Fibroblast of skin of abdomen (primary cell): ENCODE measurements at regions not wholly inside any gene's neighbourhood (a gene's known extent, or its start where the extent isn't known, plus 50 kb on each side); places are given as distances from the start of the nearest gene placed in this dataset.
"Not testable (repeated sequence)": the region's sequence is repeated elsewhere in the genome, so short reads cannot be mapped to it uniquely, and the experiment has no call there.

Experiments
- DNase-seq: peaks from one replicate; pipeline ENCODE4 v3.0.0-alpha.2; 2013

GRCh38 chr1:185539277-185539943, 194.8 kb upstream of the HMCN1 start:
- peak; percentile 21 for DNase-seq

GRCh38 chr1:185538309-185538898, 195.8 kb upstream of the HMCN1 start:
- not testable (repeated sequence) for DNase-seq

- DNase-seq, result no peak
Measured at GRCh38 chr1:185537596-185537995, 196.6 kb upstream of the HMCN1 start.

GRCh38 chr1:185536165-185536920, 197.8 kb upstream of the HMCN1 start:
- DNase-seq, result no peak

GRCh38 chr1:185535621-185536020, 198.6 kb upstream of the HMCN1 start:
- DNase-seq, result no peak

GRCh38 chr1:185534801-185535200, 199.4 kb upstream of the HMCN1 start:
- no peak for DNase-seq

GRCh38 chr1:185533596-185533995, 200.6 kb upstream of the HMCN1 start:
- no peak for DNase-seq

GRCh38 chr1:185532856-185533255, 201.3 kb upstream of the HMCN1 start:
- peak; percentile 21 for DNase-seq

- DNase-seq, result no peak
Measured at GRCh38 chr1:185531838-185532237, 202.4 kb upstream of the HMCN1 start.

GRCh38 chr1:185530215-185530614, 204.0 kb upstream of the HMCN1 start:
- DNase-seq, result no peak

GRCh38 chr1:185529673-185530072, 204.5 kb upstream of the HMCN1 start:
- DNase-seq, result no peak

- no peak for DNase-seq
Measured at GRCh38 chr1:185528084-185528676, 206.0 kb upstream of the HMCN1 start.

GRCh38 chr1:185526344-185527307, 207.6 kb upstream of the HMCN1 start:
- DNase-seq, result no peak

- DNase-seq, result peak; percentile 78
Measured at GRCh38 chr1:185520188-185520920, 203.3 kb upstream of the IVNS1ABP start.

GRCh38 chr1:185517808-185518419, 200.9 kb upstream of the IVNS1ABP start:
- DNase-seq, result no peak

- not testable (repeated sequence) for DNase-seq
Measured at GRCh38 chr1:185517301-185517700, 200.3 kb upstream of the IVNS1ABP start.

GRCh38 chr1:185515696-185516095, 198.7 kb upstream of the IVNS1ABP start:
- no peak for DNase-seq

- no peak for DNase-seq
Measured at GRCh38 chr1:185514311-185514710, 197.3 kb upstream of the IVNS1ABP start.

- DNase-seq, result peak; percentile 17
Measured at GRCh38 chr1:185512442-185512841, 195.4 kb upstream of the IVNS1ABP start.

GRCh38 chr1:185501099-185501498, 184.1 kb upstream of the IVNS1ABP start:
- DNase-seq, result no peak
